SH-SY5Y (cell line): ENCODE measurements at regions not wholly inside any gene's neighbourhood (a gene's known extent, or its start where the extent isn't known, plus 50 kb on each side); places are given as distances from the start of the nearest gene placed in this dataset.

Experiments
- GATA2 ChIP-seq: IDR thresholded peaks from 2 replicates; pipeline ENCODE4 v1.6.1; 2011; ENCODE audit warnings: mild to moderate bottlenecking, low read depth, low read length
- GATA3 ChIP-seq: IDR thresholded peaks from 2 replicates; pipeline ENCODE4 v1.6.1; 2011; ENCODE audit warnings: low read depth, mild to moderate bottlenecking, low read length, moderate library complexity

DNA sequence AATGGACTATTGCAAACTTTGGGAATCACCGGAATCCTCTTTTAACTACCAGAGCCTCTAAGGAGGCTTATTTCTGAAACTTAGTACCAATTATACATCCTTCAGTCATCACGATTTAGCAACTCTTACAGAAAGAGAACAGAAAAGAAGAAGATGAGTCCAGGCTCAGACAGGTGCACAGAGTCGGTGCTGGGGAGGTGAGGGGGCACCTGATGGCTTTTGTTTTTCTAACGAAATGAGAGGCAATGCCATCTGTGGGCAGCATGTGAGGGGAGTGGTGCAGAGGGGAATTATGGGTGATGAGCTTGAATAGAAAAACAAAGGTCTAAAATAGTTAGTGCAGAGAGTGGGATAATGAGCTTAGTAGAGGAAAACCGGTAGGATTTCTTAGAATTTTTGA is 522.6 kb downstream of the CMPK2 start:
- TF ChIP-seq GATA2: no peak
- TF ChIP-seq GATA3: no peak

DNA sequence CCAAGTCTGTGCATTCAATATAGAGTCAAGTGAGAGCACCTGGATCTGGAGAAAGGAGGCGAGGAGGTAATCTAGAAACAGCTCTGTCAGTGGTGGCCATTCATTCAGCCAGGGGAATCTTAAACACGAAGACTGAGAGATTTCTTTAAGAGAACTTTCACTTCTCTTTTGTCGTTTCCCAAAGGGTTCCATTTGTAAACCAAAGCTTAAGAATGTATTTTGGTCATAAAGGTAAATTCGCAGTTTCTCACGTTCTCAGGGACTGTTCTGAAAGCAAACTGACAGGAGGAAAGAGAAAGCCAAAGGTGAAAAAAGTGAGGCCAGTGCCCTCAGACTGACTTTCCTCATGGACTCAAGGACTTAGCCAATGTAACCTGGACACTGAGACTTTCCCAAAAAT is 513.5 kb downstream of the CMPK2 start:
- TF ChIP-seq GATA2 (no peak), GATA3 (no peak)

DNA sequence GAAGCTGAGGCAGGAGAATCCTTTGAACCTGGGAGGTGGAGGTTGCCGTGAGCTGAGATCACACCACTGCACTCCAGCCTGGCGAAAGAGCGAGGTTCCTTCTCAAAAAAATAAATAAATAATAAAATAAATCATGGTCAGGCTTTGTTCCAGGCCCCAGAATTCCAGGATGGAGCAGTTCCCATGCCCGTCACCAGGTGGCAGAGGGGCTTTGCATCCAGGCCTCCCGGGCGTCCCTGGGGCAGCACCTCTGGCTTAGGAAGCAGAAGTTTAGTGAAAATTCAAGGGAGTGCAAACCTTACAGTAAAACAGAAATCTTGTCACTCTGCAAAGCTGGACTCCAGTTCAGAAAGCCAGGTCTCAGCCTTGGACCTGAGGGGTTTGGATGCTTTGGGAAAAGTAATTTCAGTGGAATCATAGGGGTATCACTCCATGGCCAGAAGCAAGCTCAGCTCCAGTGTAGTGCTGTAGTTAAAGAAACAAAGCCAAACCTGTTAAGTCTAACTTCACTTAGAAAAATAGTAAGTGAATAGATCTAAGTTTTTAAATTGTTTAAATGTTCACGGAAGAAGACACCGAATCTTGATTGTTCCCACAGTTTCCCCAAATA is 512.7 kb downstream of the CMPK2 start:
- TF ChIP-seq GATA3 (no peak), GATA2 (no peak)

DNA sequence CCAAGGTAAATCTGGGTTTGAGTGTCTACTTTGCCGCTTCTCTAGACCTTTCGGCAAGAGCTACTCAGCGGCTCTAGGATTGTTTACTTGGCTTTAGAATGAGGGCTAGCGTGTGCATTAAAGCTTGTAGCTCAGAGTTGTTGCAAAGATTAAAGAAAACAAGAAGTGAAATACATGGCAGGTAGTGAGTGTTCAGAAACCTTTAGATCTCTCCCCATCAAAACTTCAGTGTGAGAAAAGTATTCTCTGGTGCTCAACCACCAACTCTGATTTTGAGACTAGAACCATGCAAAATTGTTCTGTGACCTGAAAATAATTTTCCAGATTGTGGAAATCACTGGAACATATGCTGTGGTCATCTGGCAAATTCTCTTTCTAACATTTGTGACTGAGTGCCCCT is 512.0 kb downstream of the CMPK2 start:
- no peak for TF ChIP-seq GATA2
- TF ChIP-seq GATA3: no peak

DNA sequence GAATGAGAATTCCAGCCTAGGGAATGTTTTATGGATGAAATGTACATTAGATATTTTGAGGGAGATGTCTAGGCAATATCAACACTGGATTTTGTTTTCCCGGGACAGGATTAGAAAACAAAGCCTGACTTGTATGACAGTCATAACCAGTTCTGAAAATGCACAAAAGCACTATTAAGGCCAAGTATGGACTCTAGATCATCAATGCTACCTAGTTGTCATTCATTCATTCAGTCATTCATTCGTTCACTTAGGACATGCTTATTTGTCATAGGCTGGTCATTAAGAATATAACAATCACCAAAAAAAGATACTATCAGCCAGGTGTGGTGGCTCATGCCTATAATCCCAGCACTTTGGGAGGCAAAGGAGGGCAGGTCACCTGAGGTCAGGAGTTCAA is 511.2 kb downstream of the CMPK2 start:
- TF ChIP-seq GATA3 (no peak), GATA2 (no peak)

DNA sequence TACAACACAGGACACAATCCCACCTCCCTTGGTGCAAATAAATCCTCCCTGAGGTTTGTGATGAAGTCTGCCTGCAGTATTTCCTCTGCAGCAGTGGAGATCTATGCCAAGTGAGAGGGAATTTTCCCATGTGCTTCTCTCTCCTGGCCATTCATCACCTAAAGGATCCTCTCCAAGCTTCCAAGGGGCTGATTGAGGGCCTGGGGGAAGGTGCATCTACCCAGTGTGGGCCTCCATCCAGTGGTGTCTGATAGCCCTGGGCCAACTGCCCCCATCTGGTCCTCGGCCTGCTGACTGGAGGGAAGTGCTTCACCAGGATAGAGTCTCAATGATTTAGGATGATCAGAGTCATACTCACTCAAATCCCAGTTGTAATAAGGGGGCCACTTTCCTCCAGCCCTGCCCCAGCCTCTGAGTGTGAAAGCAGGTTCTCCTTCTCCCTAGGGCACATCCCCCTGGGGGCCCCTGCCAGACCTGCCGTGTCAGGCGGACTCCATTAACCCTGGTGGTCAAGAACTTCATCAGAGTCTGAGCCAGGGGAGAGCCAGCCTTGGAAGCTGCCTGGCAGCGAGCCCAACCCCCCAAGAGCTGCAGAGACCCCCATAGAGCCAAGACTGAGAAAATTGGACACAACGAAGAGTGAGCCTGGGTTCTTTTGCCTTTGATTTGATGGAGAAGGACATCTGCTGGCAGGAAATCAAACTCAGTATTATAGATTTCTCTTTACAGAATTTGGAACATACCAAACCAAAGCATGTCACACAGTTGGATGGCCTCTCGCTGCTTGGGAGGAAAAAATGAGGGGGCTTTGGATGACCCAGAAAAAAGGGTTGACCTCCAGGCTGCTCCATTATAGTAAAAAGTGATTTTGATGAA is 509.6 kb downstream of the CMPK2 start:
- TF ChIP-seq GATA3 (no peak), GATA2 (no peak)

DNA sequence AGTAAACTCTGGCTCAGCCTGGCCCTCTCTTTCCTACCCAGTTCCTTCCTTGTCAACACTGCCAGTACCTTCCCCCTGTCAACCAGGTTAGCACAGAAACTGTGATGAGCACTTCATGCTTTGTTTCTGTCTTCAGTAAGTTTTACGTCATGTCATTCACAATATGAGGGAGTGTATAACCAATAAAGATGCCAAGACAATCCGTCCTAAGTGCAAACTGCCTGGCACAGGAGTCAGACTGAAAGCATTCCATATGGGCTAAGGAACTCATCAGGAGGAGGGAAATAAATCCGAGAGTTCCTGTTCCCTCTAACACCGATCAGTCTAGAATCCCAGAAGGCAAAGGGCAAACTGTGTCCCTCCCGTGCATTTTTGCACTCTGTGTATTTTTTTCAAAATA is 507.2 kb downstream of the CMPK2 start:
- no peak for TF ChIP-seq GATA2
- TF ChIP-seq GATA3: no peak

DNA sequence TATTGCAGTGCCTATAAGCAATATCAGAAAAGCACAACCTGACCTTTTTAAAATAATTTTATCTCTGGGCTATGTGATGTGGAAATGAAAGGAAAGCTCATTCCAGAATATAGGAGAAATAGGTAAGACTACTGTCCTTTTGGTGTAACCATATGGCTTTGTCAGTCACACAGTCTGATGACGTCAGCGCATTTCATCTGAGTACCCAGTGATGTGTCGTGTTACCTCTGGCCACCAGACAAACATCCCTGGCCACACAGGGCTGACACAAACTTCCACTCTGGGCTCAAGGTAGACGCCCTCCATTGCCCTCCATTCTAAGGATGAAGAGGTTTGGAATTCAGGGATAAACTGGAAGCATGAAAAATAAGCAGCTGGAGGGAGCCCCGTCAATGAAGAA is 506.7 kb downstream of the CMPK2 start:
- TF ChIP-seq GATA3 (no peak), GATA2 (no peak)

DNA sequence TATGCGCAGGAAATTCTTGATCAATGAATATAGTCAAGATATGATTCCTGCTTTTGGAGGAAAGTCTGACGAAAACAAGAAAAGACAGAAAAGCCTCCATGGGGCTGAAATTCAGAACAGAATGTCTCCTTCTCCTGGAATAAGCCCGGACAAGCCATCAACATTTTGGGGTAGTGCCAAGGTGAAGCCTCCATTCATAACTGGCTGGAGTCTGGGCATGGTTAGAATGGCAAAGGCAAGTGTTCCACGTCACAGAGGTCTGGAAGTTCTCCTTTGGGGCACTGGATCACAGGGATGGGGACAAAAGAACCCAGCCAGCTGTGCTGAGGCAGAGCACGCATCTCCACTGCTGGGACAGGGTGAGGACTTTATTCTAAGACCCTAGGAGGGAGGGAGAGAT is 505.7 kb downstream of the CMPK2 start:
- no peak for TF ChIP-seq GATA3
- no peak for TF ChIP-seq GATA2

DNA sequence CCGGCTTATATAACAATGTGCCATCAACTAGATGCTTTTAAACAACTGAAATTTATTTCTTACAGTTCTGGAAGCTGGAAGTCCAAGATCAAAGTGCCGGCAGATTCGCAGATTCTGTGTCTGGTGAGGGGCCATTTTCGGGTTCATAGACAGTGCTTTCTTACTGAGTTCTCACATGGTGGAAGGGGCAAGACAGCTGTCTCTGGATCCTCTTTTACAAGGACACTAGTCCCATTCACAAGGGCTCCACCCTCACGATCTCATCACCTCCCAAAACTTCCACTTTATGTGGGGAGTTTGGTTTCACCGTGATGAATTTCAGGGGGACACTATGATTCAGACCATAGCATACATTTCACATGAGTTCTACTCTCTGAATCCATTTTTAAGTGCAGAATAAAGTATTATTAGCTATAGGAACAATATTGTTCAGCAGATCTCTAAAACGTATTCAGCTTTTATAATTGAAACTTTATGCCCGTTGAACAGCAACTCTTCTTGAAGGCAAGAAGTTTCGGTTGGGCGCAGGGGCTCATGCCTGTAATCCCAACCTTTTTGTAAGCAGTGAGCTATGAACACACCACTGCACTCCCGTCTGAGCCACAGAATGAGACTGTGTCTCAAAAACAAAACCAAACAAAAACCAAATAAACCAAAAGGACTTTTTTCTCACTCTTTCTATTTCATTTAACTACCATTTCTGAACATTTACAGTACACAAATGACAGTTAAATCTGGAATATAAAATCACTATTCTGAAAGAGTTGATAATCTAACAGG is 502.8 kb downstream of the CMPK2 start:
- TF ChIP-seq GATA2 (no peak), GATA3 (no peak)

DNA sequence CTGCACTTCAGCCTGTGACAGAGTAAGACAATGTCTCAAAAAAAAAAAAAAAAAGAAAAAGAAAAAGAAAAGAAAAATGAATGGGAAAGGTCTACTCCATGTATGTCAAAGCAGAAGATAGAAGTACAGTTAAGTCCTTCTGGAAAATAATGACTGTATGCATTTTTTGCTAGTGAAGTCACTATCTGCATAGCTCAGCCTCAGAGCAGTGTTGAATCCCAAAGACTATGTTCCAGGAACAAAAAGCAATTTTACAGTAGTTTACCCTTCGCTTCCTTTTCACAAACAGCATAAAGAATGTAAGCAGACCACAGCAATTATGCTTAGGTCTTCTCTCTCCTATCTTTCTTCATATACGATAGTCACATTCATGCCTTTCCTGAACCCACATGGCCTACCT is 497.4 kb downstream of the CMPK2 start:
- TF ChIP-seq GATA2: no peak
- TF ChIP-seq GATA3: no peak

DNA sequence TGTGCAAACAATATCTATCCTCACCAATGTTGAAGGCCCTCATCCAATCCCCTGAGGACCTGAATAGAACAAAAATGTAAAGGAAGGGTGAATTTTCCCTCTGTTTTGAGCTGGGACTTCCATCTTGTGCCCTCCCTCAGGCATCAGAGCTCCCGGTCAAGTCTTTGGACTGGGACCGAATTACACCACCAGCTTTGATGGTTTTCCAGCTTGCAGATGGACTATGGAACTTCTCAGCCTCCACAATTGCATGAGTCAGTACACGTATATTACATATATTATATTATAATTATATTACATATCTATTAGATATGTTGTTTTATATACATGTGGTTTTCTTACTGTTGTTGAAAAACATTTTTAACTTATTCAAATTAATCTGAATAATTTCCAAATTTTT is 496.4 kb downstream of the CMPK2 start:
- TF ChIP-seq GATA2 (no peak), GATA3 (no peak)

DNA sequence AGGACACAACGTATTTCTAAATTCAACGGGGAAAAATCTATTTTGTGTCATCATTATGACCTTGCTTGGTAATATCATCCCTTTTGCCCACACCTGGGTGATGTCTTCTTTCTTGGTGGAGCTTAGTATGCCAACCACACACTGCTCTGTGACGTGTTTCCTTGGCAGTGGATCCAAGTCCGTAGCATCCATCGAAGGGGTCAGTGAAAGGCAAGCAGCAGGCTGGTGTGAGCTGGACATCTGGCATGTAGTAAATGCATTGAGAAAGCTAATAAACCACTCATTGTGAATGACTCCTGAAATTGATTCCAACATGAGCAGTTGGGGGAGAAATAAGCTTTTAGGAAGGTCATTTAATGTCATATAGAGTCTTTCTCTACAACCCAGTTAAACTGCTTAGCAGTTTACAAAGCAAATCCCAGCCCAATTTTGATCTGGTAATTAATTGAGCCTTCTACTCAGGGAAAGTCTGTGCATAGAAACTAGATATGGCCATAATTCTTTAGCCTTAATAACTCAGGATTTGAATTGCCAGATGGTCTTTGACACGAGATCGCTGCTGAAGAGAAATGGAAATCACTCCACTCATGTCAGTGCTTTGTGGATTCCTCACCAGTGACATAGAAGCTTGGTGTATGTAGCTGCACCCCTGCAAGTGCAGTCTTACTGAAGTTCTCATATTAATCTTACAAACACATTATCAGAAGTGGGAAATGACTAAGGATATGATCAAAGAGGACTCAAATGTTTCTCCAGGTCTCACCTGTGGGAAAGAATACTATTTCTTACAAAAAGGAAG is 494.8 kb downstream of the CMPK2 start:
- TF ChIP-seq GATA3 (no peak), GATA2 (no peak)

DNA sequence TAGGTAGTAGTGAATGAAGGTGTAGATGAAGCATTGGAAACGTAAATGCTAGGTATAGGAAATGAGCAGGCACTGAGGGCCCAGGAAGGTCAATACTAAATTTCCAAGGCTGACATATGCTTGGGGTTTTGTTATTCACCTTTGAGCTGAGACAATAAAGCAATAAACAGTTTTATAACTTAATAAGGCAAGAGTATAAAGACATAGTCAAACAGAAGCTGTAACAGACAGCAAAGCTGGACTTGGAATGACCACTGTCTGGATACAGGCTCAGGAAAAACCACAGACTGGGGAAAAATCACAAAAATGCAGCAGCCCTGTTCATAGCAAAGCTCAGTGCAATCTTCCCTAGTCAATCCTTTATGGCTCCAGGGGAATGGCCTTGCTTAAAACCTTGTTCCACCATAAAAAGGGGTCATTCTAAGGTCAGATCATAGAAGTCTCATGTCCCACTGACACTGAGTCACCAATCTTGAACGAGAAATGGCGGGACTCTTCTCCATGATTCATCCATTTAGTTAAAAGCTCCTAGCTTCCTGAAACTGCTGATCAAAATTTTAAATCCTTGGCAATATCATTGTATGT is 493.3 kb downstream of the CMPK2 start:
- TF ChIP-seq GATA3 (no peak), GATA2 (no peak)
